ENCODE measurements at regions not wholly inside any gene's neighbourhood (a gene's known extent, or its start where the extent isn't known, plus 50 kb on each side); places are given as distances from the start of the nearest gene placed in this dataset.

GRCh38 chr11:115775846-115776245 is 271.6 kb upstream of the CADM1 start:
- TF ChIP-seq CTCF (IDR thresholded peaks at IDR 0.05) (no peak), POLR2A (IDR thresholded peaks at IDR 0.05) (no peak)
